ENCODE measurements at regions not wholly inside any gene's neighbourhood (a gene's known extent, or its start where the extent isn't known, plus 50 kb on each side); places are given as distances from the start of the nearest gene placed in this dataset.

GRCh38 chr7:145490356-145490755, 626.2 kb upstream of the CNTNAP2 start:
- TF ChIP-seq TAF1 (IDR thresholded peaks at IDR 0.05; ENCODE audit: borderline replicate concordance, low read depth, low read length): no peak
- TF ChIP-seq POLR2A (IDR thresholded peaks at IDR 0.05; ENCODE audit: low read depth, low read length): no peak
- no peak for TF ChIP-seq POLR2AphosphoS5 (IDR thresholded peaks at IDR 0.05; ENCODE audit: low read depth, low read length)
